Kidney (tissue), 13 donors: ENCODE measurements at regions not wholly inside any gene's neighbourhood (a gene's known extent, or its start where the extent isn't known, plus 50 kb on each side); places are given as distances from the start of the nearest gene placed in this dataset.

Experiments
- DNase-seq, 5 donors: peaks; one replicate each; pipeline ENCODE4 v3.0.0-alpha.2; 2013 to 2020
- FAIRE-seq: peaks from 2 replicates; lab custom pipeline; 2012; peaks lifted over from hg19 to GRCh38; lab: Jason Lieb, UNC
- H3K27ac ChIP-seq, 2 donors: one replicate each; pipeline ENCODE4 v1.7.0; 2013; ENCODE audit warnings: low read depth in 2 of 2, low read length in 2 of 2, inconsistent platforms in 1 of 2
- H3K27me3 ChIP-seq: one replicate; pipeline ENCODE4 v1.7.1; 2013; ENCODE audit warnings: low read length, inconsistent platforms; ENCODE audit not compliant: control insufficient read depth, insufficient read depth
- H3K36me3 ChIP-seq, 3 donors: one replicate each; pipeline versions ENCODE4 v1.7.0 to v1.7.1; 2013; ENCODE audit warnings: low read length in 3 of 3, control low read depth in 1 of 3, inconsistent platforms in 1 of 3; ENCODE audit not compliant: insufficient read depth in 3 of 3, control insufficient read depth in 2 of 3
- H3K4me1 ChIP-seq, 3 donors: one replicate each; pipeline versions ENCODE4 v1.7.0 to v1.7.1; 2013; ENCODE audit warnings: low read length in 3 of 3, inconsistent platforms in 1 of 3, low read depth in 1 of 3; ENCODE audit not compliant: control insufficient read depth in 2 of 3, insufficient read depth in 2 of 3
- H3K4me3 ChIP-seq, 3 donors: one replicate each; pipeline versions ENCODE4 v1.7.0 to v1.8.1; 2013; ENCODE audit warnings: low read length in 3 of 3, control low read depth in 1 of 3, inconsistent platforms in 1 of 3
- H3K9ac ChIP-seq, 3 donors: one replicate each; pipeline versions ENCODE4 v1.7.0 to v1.7.1; 2013; ENCODE audit warnings: low read length in 3 of 3, control low read depth in 1 of 3, inconsistent platforms in 1 of 3
- H3K9me3 ChIP-seq, 3 donors: one replicate each; pipeline versions ENCODE4 v1.7.0 to v1.7.1; 2013; ENCODE audit warnings: low read length in 3 of 3, control low read depth in 1 of 3, inconsistent platforms in 1 of 3; ENCODE audit not compliant: control insufficient read depth in 2 of 3, insufficient read depth in 1 of 3
- intact Hi-C: fragments of 100-400 bp; cut with DNase I; formaldehyde crosslinking; loops from one replicate; pipeline ENCODE4 v1.11.1; 2022
- TF ChIP-seq, protein P1 (sequence below): IDR thresholded peaks from 3 replicates; pipeline ENCODE4 v1.5.1; 2012; ENCODE audit warnings: mild to moderate bottlenecking, moderate library complexity, borderline replicate concordance; ENCODE audit not compliant: insufficient read depth; ENCODE audit errors: extremely low read depth
- donor health status: control.
- donor health status: control.
- donor health status: control.
- donor health status: control.
- donor health status: control.
- donor health status: DM: yes; HTN: yes; CAD: no.
- donor health status: Normal renal cell carcinoma (clear cell type).

DNA sequence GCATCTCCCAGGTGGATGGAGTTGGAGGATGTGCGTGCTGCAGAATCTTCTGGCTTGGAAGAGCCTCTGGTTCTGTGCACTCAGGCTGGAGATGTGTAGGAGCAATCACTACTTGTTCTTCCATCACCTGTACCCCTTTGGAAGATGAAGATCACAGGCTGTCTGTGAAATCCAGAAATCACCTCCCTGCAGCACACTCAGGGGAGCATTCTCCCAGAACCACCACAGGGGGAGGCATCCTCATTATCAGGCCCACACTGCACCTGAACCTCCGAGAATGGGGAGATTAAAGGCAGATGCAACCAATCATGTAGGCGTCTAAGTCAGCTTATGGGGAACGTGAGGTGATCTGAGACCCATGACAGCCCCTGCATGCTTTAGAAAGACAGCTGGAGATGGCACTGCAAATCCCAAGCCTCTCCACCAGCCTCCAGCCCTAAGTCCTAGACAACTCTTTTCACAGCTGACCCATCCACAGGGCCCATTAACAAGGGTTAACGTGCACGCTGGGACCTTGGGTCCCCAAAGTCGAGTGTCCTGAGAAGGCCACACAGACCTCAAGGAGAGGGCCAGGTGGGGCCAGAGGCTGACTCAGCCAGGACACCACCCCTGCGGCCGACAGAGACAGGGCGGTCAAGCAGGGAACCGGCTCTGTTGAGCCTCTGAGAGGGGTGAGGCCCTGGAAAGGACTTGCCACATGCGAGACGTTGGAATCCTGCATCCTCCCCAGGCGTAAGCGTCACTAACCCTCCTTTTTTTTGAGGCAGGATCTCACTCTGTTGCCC is 314.9 kb downstream of the EIPR1 start:
- no peaks in the 10 kb centered on the region for H3K4me1 ChIP-seq
- FAIRE-seq (no peak), DNase-seq (no peak)
- intact Hi-C loops, result no loop called here
- H3K27ac ChIP-seq, result no peak overlapping the region
- H3K9ac ChIP-seq, result no peak overlapping the region
- no peaks in the 10 kb centered on the region for H3K36me3 ChIP-seq
- H3K27me3 ChIP-seq, result no peaks in the 10 kb centered on the region
- no peak overlapping the region for H3K4me3 ChIP-seq
- TF ChIP-seq, protein P1, sequence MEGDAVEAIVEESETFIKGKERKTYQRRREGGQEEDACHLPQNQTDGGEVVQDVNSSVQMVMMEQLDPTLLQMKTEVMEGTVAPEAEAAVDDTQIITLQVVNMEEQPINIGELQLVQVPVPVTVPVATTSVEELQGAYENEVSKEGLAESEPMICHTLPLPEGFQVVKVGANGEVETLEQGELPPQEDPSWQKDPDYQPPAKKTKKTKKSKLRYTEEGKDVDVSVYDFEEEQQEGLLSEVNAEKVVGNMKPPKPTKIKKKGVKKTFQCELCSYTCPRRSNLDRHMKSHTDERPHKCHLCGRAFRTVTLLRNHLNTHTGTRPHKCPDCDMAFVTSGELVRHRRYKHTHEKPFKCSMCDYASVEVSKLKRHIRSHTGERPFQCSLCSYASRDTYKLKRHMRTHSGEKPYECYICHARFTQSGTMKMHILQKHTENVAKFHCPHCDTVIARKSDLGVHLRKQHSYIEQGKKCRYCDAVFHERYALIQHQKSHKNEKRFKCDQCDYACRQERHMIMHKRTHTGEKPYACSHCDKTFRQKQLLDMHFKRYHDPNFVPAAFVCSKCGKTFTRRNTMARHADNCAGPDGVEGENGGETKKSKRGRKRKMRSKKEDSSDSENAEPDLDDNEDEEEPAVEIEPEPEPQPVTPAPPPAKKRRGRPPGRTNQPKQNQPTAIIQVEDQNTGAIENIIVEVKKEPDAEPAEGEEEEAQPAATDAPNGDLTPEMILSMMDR, result no peak
- no peaks in the 10 kb centered on the region for H3K9me3 ChIP-seq

DNA sequence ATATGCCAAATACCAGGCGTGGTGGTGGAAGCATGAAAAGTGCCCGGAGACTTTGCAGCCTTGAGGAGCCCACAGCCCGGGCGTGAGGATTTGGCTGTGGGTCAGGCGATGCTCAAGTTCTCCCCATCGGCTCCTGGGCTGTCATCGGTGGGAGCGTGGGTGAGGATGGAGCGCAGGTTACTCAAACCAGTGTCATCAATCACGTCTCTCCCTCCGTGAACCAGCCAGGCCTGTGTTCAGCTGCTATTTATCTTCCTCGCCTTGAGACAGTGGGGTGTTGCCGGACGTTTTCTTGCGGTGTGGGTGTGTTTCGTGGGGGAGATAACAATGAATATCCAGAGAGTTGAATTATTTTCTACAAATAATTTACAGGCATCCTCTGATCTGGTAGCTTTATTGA is 317.6 kb downstream of the EIPR1 start:
- intact Hi-C loops, result no loop called here

GRCh38 chr2:3059141-3059925 is 318.3 kb downstream of the EIPR1 start:
- H3K27me3 ChIP-seq, result no peaks in the 10 kb centered on the region
- H3K9me3 ChIP-seq, result peaks cover 0 to 3% (median 0%) of the 10 kb centered on the region in 3 donors
- DNase-seq (no peak), FAIRE-seq (no peak)
- no peak overlapping the region for H3K27ac ChIP-seq
- TF ChIP-seq, protein P1, result no peak
- no peaks in the 10 kb centered on the region for H3K4me1 ChIP-seq
- intact Hi-C loops, result no loop called here
- H3K36me3 ChIP-seq, result no peaks in the 10 kb centered on the region
- H3K4me3 ChIP-seq, result no peak overlapping the region
- no peak overlapping the region for H3K9ac ChIP-seq

More for the DNA sequence above, 317.6 kb downstream of the EIPR1 start:
- Histone ChIP-seq H3K9ac (no peak overlapping the region), H3K4me3 (no peak overlapping the region), H3K36me3 (no peaks in the 10 kb centered on the region), H3K27me3 (no peaks in the 10 kb centered on the region), H3K9me3 (peaks cover 0 to 3% (median 0%) of the 10 kb centered on the region in 3 donors), H3K4me1 (no peaks in the 10 kb centered on the region), H3K27ac (no peak overlapping the region)
- no peak for FAIRE-seq
- no peak for DNase-seq
- TF ChIP-seq, protein P1, result no peak
